NCI-H2107 treated with DMSO at 0.1 percent for 48 hours (cell line): ENCODE measurements at regions not wholly inside any gene's neighbourhood (a gene's known extent, or its start where the extent isn't known, plus 50 kb on each side); places are given as distances from the start of the nearest gene placed in this dataset.
"Not testable (repeated sequence)": the region's sequence is repeated elsewhere in the genome, so short reads cannot be mapped to it uniquely, and the experiment has no call there.

Experiments
- DNase-seq: peaks from one replicate; lab custom pipeline; 2025; ENCODE audit not compliant: unreplicated experiment; lab: John Stamatoyannopoulos, UW

DNA sequence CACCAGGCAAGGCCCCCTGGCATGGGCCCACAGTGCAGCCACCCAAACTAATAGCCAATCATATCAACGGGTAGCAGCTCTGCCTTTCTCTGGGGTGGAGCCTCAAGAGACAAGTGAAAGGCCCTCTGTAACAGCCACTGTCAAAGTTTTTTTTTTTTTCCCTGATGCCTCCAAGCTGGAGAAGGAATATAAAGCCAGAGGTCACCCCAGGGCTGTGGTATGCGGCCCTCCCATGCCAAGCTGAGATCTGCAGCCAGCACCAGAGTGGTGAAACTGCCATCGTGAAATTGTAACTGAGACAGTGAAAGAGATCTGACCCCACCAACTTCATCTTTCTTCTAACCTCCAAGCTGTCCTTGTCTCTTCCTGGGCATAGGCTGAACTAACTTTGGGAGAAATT, 407.0 kb downstream of the KLHL4 start:
- DNase-seq = no peak

DNA sequence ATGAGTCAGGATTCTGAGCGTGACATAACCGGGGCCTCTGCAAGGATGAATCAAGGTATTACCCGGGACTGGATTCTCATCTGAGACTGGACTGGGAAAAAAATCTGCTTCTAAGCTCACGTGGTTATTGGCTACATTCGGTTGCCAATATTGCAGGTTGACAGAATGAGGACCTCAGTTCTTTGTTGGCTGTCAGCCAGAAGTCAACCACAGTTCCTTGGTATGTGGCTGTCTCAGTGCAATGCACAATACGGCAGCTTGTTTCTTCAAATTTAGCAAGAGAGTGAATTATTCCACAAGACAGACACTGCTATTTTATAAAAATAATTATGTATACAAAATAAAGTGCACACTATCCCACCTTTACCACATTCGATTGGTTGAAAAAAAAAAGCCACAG, 424.2 kb downstream of the KLHL4 start:
- no peak for DNase-seq

DNA sequence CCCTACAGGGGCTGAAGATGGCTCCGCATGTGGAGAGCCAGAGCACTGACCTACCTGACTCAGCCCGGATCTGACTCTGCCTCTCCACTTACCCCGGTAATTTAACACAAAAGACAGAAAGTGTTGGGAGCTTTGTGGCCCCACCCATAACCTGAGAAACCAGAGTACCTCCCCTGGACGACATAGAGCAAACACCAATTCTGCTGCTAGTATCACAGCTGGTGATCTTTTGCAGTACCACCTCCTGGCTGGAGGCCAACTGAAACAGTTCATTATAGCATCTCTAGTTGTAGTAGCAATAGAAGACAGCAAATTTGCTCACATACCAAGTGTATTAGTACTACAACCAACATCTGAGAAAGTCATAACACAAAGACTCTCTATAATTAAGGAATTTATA, 443.9 kb downstream of the KLHL4 start:
- DNase-seq = no peak

DNA sequence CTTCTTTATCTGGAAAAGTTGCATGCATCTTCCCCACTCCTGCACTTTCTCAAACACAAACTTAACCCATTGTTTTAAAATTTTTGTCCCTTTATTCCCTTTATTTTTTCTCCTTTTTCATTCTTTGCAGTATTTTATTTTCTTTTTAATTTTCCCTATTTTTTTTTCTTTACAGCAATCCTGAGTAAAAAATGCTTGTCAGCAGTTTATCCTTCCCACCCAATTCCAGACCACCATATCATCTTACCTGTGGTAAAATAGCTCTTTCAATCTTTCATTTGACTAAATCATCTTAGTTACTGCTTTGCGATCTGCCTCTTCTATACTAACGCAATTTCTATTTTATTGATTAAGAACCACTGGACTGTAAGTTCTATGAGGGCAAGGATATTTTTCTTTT, 450.5 kb downstream of the KLHL4 start:
- no peak for DNase-seq

DNA sequence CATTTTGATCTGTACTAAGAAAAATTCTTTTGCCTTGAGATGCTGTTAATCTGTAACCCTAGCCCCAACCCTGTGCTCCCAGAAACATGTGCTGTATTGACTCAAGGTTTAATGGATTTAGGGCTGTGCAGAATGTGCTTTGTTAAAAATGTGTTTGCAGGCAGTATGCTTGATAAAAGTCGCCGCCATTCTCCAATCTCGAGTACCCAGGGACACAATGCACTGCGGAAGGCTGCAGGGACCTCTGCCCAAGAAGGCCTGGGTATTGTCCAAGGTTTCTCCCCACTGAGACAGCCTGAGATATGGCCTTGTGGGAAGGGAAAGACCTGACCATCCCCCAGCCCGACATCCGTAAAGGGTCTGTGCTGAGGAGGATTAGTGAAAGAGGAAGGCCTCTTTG, 454.5 kb downstream of the KLHL4 start:
- DNase-seq = not testable (repeated sequence)

DNA sequence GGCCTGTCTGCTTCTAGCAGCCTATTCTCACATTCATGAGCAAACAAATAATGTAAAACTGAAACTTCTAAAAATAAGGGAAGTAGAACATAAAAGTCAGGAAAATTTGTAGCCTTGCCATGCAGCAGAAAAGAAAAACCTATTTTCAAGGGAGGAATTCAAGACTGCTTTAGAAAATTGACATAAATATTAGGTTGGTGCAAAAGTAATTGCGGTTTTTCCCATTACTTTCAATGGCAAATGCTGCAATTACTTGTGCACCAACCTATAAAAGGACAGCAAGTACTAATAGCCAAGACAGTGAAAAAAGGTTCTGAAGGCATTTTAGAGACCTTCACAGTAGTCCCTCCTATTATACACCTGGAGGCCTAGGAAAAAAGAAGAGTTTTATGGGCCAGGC, 457.8 kb downstream of the KLHL4 start:
- no peak for DNase-seq

DNA sequence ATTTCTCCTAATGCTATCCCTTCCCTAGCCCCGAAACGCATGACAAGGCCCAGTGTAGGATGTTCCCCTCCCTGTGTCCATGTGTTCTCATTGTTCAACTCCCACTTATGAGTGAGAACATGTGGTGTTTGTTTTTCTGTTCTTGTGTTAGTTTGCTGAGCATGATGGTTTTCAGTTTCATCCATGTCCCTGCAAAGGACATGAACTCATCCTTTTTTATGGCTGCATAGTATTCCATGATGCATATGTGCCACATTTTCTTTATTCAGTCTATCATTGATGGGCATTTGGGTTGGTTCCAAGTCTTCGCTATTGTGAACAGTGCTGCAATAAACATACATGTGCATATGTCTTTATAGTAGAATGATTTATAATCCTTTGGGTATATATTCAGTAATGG, 490.3 kb downstream of the KLHL4 start:
- DNase-seq = not testable (repeated sequence)

DNA sequence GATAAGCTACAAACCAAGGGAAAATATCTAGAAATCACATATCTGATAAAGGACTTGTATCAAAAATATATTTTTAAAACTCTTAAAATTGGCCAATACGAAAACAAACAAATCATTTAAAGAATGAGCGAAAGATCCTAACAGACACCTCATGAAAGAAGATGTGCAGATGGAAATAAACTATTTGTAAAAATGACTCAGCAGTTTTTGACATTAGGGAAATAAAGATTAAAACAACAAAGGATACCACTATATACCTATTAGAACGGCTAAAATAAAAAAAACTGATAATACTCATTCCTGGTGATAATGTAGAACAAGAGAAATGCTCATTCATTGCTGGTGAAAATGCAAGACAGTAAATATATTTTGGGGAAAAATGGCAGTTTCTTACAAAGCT, 506.4 kb downstream of the KLHL4 start:
- no peak for DNase-seq

DNA sequence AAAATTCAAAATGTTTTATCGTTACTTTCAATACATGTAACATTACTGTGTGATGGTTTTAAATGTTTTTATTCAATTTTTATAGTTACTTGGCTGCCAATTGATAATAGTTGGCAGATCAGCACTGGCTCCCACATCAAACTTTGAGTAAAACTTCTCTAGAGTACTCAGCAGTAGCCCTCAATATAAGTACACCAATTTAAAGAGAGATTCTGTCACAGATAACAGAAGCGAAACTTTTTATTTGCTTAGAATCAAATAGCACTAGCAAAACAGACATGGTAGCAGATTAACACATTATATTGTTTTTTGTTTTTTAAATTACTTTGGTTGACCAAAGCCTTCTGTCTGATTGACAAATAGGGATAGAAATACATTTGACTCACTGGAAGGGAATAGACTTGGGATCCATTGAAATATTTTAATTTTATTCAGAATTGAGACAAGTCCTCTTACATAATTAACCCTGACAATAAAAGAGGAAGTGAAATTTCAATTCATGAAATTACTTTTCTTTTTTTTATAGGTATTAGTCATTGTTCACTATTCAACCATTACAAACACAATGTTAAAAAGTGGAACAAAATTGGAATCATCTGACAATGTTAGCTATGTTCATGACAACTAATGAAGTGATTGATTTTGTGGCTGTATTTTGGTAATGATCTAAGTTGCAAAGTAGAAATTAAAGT, 554.9 kb downstream of the KLHL4 start:
- DNase-seq = no peak

DNA sequence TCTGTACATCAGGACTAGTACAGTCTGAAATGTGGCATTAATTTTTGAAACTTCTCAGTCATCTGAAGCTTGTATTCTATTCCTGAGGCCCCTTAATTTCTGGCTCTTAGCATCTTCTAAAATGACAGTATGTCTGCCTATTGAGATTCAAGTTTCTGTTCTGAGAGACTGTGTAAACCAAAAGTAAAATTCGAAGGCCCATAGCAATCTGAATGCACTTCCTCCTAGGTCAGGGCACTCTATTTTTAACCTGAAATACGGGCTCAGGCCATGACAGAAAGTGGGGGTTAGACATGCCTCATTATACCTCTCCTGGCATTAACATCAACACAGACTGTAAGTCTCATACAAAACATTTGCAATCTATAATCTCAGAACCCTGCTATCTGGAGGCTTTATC, 584.4 kb downstream of the KLHL4 start:
- no peak for DNase-seq

DNA sequence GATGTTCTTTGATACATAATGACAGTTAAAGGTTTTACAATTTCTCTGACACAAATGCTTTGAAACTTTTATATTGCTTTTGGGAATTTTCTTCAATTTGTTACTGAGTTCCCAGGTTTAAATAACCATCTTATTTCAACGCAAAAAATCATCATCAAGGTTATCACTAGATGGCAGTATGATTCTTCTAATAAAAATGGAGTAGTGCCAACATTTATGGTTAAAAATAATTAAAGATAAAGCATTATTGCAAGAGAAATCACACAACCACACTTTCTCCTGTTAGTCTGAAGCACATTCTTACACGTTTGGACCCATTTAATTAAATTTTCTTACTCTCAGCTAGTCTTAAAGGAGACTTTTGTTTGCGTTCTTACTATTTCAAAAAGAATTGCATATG, 611.3 kb upstream of the CPXCR1 start:
- no peak for DNase-seq

DNA sequence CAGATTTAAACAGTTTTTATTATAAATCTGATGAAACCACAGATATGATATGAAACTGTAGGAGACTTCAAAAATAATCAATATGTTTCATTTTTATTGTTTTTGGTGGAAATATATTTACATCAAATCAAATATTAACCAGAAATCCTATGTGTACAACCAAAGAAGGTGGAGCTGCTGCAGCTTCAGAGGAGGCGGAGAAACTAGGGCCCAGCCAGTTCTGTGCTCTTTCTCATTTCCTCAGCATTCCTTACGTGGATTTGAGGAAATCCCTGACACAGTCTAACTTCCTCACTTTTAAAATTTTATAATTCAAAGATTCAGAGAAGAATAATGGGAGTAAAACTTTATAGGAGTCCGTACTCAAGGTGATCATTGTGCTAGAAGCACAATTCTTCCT, 610.7 kb upstream of the CPXCR1 start:
- DNase-seq = no peak

DNA sequence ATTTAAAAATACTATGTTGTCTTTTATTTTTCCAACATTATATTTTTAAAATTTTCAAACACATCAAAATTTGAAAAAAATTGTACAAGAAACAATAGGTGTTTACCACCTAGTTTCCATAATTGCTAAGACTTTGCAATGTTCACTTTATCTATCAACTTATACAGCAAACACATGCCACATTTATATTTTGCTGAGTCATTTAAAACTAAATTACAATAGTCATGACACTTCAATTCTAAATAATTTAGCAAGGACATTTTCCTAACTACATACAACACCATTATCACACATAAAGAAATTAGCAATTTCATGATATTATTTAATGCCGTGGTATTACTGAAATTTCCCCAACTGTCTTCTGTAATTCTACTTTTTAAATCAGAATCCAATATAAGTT, 600.4 kb upstream of the CPXCR1 start:
- DNase-seq = no peak

DNA sequence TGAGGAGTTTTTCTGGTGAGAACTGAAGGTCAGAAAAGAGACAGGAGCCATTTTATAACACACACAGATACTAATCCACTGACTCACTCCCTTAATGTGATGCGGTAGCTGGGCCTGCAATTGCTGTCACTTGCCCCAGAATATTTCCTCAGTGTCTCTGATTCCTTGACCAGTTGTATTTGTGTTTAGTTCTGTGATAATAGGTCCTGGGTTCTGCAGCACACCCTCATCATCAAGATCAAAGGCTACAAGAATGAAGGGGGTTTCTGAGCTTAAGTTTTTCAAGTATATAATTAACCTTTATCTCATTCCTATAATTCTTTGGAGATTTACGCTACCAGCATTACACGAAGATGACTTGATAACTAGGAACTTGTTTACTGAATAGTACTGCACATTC, 576.5 kb upstream of the CPXCR1 start:
- DNase-seq = no peak

DNA sequence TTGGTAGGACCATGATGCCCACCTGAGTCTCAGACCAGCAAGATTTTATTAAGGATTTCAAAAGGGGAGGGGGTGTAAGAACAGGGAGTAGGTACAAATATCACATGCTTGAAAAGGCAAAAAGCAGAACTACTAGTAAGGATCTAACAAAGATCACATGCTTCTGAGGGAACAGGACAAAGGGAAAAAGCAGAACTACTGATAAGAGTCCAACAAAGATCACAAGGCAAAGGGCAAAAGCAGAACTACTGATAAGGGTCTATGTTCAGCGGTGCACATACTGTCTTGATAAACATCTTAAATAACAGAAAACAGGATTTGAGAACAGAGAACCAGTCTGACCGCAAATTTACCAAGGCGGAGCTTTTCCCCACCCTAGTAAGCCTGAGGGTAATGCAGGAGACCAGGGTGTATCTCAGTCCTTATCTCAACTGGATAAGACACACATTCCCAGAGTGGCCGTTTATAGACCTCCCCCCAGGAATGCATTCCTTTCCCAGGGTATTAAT, 573.0 kb upstream of the CPXCR1 start:
- DNase-seq = not testable (repeated sequence)

DNA sequence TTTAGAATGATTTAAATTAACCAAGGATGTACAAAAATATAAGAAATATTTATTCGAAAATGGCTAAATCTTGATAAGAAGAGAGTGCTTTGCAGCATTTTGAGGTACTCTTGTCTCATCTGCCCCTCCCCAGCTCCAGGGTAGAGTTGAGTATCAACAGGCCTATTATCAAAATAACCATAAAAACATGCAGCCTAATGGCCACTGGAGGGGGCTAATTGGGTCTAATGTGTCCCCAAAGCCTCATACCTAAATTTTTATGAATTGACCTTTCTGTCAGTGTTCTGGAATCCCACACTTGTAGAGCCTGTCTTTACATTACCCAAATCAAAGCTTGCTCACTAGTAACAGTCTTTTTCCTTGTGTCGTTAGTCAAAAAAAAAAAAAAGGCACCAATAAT, 544.9 kb upstream of the CPXCR1 start:
- no peak for DNase-seq

DNA sequence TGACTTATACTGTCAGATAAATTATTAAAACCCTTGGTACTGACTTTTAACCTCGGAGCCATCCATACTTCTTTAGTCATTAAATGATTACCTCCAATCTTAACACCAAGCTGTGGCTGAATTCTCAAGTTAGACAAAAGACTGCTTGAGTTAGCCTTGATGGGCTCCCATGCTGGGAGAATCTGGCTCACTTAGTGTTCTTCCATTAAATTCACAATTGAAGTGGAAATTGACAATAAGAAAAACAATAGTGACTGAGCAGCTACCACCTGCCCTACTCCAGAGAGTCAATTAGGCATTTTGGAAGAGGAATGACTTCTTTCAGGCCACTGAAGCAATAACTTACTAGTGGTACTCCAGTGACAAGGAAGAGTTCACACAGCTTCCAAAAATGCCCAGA, 503.0 kb upstream of the CPXCR1 start:
- no peak for DNase-seq

DNA sequence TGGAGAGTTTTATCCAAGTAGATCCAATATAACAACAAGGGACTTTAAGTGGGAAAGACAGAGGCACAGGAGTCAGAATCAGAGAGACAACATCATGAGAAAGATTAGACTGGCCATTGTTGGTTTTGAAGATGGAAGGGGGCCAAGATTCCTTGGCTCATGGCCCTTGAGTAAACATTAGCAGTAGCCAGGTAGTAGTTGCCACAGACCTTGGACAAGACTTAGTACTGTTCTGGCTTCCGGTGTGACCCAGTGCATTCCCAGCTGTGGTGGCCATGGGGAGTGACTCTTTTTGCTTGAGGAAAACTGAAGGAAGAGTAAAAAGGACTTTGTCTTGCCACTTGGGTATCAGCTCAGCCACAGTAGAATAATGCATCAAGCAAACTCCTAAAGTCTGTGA, 462.2 kb upstream of the CPXCR1 start:
- no peak for DNase-seq

DNA sequence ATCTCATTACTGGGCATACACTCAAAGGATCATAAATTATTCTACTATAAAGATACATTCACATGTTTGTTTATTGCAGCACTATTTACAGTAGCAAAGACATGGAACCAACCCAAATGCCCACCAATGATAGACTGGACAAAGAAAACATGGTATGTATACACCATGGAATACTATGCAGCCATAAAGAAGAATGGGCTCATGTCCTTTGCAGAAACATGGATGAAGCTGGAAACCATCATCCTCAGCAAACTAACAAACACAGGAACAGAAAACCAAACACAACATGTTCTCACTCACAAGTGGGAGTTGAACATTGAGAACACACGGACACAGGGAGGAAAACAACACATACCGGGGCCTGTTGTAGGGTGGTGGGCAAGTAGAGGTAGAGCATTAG, 433.1 kb upstream of the CPXCR1 start:
- not testable (repeated sequence) for DNase-seq

DNA sequence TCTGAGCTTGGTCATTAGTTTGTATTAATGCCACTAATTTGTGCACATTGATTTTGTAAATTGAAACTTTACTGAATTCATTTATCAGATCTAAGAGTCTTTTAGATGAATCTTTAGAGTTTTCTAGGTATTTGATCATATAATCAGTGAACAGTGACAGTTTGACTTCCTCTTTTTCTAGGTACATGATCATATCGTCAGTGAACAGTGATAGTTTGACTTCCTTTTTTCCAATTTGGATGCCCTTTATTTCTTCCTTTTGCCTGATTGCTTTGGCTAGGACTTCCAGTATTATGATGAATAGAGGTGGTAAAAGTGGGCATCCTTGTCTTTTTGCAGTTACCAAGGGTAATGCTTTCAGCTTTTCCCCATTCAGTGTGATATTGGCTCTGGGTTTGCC, 421.4 kb upstream of the CPXCR1 start:
- no peak for DNase-seq

DNA sequence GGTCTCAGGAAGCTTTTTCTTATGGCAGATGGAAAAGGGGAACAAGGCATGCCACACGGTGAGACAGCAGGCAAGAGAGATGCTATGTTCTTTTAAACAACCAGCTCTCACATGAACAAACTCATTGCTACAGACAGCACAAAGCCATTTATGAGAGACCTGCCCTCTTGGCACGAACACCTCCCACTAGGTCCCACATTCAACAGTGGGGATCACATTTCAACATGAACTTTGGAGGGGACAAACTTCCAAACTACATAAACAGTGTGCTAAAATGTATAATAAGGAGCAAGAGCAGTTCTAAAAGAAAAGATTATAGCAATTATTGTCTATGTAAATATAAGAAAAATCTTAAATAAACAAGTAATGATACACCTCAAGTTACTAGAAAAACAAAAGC, 391.8 kb upstream of the CPXCR1 start:
- no peak for DNase-seq

DNA sequence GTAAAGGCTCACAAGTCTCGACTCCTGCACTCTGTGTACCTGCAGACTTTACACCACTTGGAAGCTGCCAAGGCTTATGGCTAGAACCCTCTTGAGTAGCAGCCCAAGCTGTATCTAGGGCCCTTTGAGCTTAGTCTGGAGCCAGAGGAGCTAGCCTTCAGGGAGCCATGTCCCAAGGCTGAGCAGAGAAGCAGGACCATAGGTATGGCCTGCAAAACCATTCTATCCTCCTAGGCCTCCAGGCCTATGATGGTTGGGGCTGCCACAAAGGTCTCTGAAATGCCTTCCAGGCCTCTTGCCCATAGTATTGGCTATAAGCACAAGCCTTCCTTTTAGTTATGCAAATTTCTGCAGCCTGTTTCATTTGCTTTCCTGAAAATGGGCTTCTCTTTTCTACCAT, 380.7 kb upstream of the CPXCR1 start:
- no peak for DNase-seq

DNA sequence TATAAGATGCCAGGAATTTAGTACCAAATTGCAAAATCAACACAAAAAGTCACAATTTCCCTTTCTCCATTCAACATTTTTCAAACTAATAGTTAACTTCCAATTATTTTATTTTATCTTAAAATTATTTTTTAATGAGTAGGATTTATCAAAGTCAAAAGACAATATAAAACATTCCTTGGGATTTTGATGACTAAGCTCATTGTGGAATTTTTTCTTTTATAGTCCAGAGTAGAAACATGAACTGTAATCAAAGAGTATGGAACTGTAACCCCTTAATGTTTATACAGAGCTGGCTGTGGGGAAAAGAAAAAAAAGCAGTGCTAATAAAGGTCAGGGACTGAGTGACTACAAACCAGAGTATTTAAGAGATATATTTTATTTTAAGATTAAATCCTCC, 368.6 kb upstream of the CPXCR1 start:
- no peak for DNase-seq
